BE2C (cell line): ENCODE measurements at regions not wholly inside any gene's neighbourhood (a gene's known extent, or its start where the extent isn't known, plus 50 kb on each side); places are given as distances from the start of the nearest gene placed in this dataset.
A peak's percentile ranks its signal among the peaks of the same experiment; 100 is the strongest.

Experiments
- DNase-seq: peaks from one replicate; pipeline ENCODE4 v3.0.0-alpha.2; 2020
- H3K27me3 ChIP-seq: fragments of 250-450 bp; sonication (Bioruptor Pico); 2 replicates; pipeline ENCODE4 v1.5.1; 2020; ENCODE audit warnings: mild to moderate bottlenecking
- H3K36me3 ChIP-seq: fragments of 250-450 bp; sonication (Bioruptor Pico); 2 replicates; pipeline ENCODE4 v1.5.1; 2020; ENCODE audit warnings: mild to moderate bottlenecking
- H3K4me1 ChIP-seq: fragments of 250-450 bp; sonication (Bioruptor Pico); 2 replicates; pipeline ENCODE4 v1.5.1; 2020
- H3K4me3 ChIP-seq: 2 replicates; pipeline ENCODE4 v1.5.1; 2011; ENCODE audit warnings: low read depth, low read length
- H3K9me3 ChIP-seq: fragments of 250-450 bp; sonication (Bioruptor Pico); 2 replicates; pipeline ENCODE4 v1.5.1; 2020
- CTCF ChIP-seq: IDR thresholded peaks from 2 replicates; pipeline ENCODE4 v1.5.1; 2012; ENCODE audit warnings: mild to moderate bottlenecking, low read depth, low read length

GRCh38 chr15:93997071-93997658 lies 234.2 kb upstream of the MCTP2 start:
- Histone ChIP-seq H3K27me3 (no peaks in the 10 kb centered on the region), H3K36me3 (no peaks in the 10 kb centered on the region), H3K4me3 (no peak overlapping the region), H3K4me1 (peaks cover 31% of the 10 kb centered on the region), H3K9me3 (no peaks in the 10 kb centered on the region)
- peak; percentile 90 for TF ChIP-seq CTCF
- peak; percentile 47 for DNase-seq

GRCh38 chr15:93989440-93989998 lies 241.8 kb upstream of the MCTP2 start:
- H3K4me3 ChIP-seq = no peak overlapping the region
- DNase-seq = no peak
- H3K9me3 ChIP-seq = no peaks in the 10 kb centered on the region
- no peaks in the 10 kb centered on the region for H3K36me3 ChIP-seq
- no peak for TF ChIP-seq CTCF
- H3K27me3 ChIP-seq = no peaks in the 10 kb centered on the region
- H3K4me1 ChIP-seq = peaks cover under 1% of the 10 kb centered on the region

- no peaks in the 10 kb centered on the region for H3K36me3 ChIP-seq
- H3K4me1 ChIP-seq = no peaks in the 10 kb centered on the region; the same call in none of the 2 replicates
- no peaks in the 10 kb centered on the region for H3K27me3 ChIP-seq
- H3K9me3 ChIP-seq = no peaks in the 10 kb centered on the region
- H3K4me3 ChIP-seq = no peak overlapping the region
- no peak for DNase-seq
- TF ChIP-seq CTCF = no peak
These were observed 244.3 kb upstream of the MCTP2 start for GRCh38 chr15:93987068-93987467.

- TF ChIP-seq CTCF = no peak
- Histone ChIP-seq H3K9me3 (no peaks in the 10 kb centered on the region), H3K4me3 (no peak overlapping the region), H3K36me3 (no peaks in the 10 kb centered on the region), H3K4me1 (no peaks in the 10 kb centered on the region; the same call in none of the 2 replicates), H3K27me3 (no peaks in the 10 kb centered on the region)
- no peak for DNase-seq
These were observed 244.9 kb upstream of the MCTP2 start for GRCh38 chr15:93986400-93986984.

- Histone ChIP-seq H3K27me3 (no peaks in the 10 kb centered on the region), H3K4me3 (no peak overlapping the region), H3K36me3 (no peaks in the 10 kb centered on the region), H3K4me1 (no peaks in the 10 kb centered on the region; the same call in none of the 2 replicates), H3K9me3 (no peaks in the 10 kb centered on the region)
- DNase-seq = no peak
- TF ChIP-seq CTCF = no peak
These were observed 245.4 kb upstream of the MCTP2 start for GRCh38 chr15:93985925-93986324.

GRCh38 chr15:93985176-93985575 lies 246.2 kb upstream of the MCTP2 start:
- Histone ChIP-seq H3K9me3 (no peaks in the 10 kb centered on the region), H3K4me1 (no peaks in the 10 kb centered on the region; the same call in none of the 2 replicates), H3K4me3 (no peak overlapping the region), H3K36me3 (no peaks in the 10 kb centered on the region), H3K27me3 (no peaks in the 10 kb centered on the region)
- no peak for DNase-seq
- TF ChIP-seq CTCF = no peak
